ENCODE measurements at regions not wholly inside any gene's neighbourhood (a gene's known extent, or its start where the extent isn't known, plus 50 kb on each side); places are given as distances from the start of the nearest gene placed in this dataset.

GRCh38 chr2:58921676-58922075 is 680.6 kb upstream of the FANCL start:
- Histone ChIP-seq H3K36me3 (no peaks in the 10 kb centered on the region), H3K27ac (no peak overlapping the region), H3K4me1 (ENCODE audit: insufficient read depth) (no peaks in the 10 kb centered on the region), H3K9me3 (no peaks in the 10 kb centered on the region), H3K4me3 (no peak overlapping the region), H3K27me3 (no peaks in the 10 kb centered on the region)
- TF ChIP-seq POLR2A (IDR thresholded peaks at IDR 0.05) (no peak), EP300 (IDR thresholded peaks at IDR 0.05) (no peak), CTCF (IDR thresholded peaks at IDR 0.05) (no peak)
- intact Hi-C loops (cut with DNase I) = no loop called here
- DNase-seq = no peak
- 83 to 93% (median 84%) methylated on average over 2 of the region's 2 CpGs for WGBS, 3 donors

- Histone ChIP-seq H3K27me3 (no peaks in the 10 kb centered on the region), H3K9me3 (no peaks in the 10 kb centered on the region), H3K4me3 (no peak overlapping the region), H3K4me1 (ENCODE audit: insufficient read depth) (no peaks in the 10 kb centered on the region), H3K27ac (no peak overlapping the region), H3K36me3 (no peaks in the 10 kb centered on the region)
- DNase-seq = no peak
- TF ChIP-seq EP300 (IDR thresholded peaks at IDR 0.05) (no peak), POLR2A (IDR thresholded peaks at IDR 0.05) (no peak), CTCF (IDR thresholded peaks at IDR 0.05) (no peak)
- WGBS, 3 donors = 92 to 100% (median 96%) methylated on average over 2 of the region's 2 CpGs
- intact Hi-C loops (cut with DNase I) = no loop called here
Measured at GRCh38 chr2:58920001-58920400, 678.9 kb upstream of the FANCL start.

- Histone ChIP-seq H3K27me3 (no peaks in the 10 kb centered on the region), H3K4me1 (ENCODE audit: insufficient read depth) (no peaks in the 10 kb centered on the region), H3K36me3 (no peaks in the 10 kb centered on the region), H3K4me3 (no peak overlapping the region), H3K9me3 (no peaks in the 10 kb centered on the region), H3K27ac (no peak overlapping the region)
- WGBS, 3 donors = 87 to 90% (median 89%) methylated on average over 4 of the region's 4 CpGs
- DNase-seq = no peak
- no peak for TF ChIP-seq EP300 (IDR thresholded peaks at IDR 0.05)
- no peak for TF ChIP-seq POLR2A (IDR thresholded peaks at IDR 0.05)
- no peak for TF ChIP-seq CTCF (IDR thresholded peaks at IDR 0.05)
- intact Hi-C loops (cut with DNase I) = no loop called here
Measured at GRCh38 chr2:58919316-58919715, 678.2 kb upstream of the FANCL start.

GRCh38 chr2:58918141-58918540 is 677.0 kb upstream of the FANCL start:
- no peak overlapping the region for H3K4me3 ChIP-seq
- WGBS, 3 donors = 23 to 37% (median 32%) methylated on average over 2 of the region's 2 CpGs
- no peaks in the 10 kb centered on the region for H3K27me3 ChIP-seq
- TF ChIP-seq CTCF (IDR thresholded peaks at IDR 0.05) (no peak), POLR2A (IDR thresholded peaks at IDR 0.05) (no peak), EP300 (IDR thresholded peaks at IDR 0.05) (no peak)
- intact Hi-C loops (cut with DNase I) = no loop called here
- no peak for DNase-seq
- no peaks in the 10 kb centered on the region for H3K36me3 ChIP-seq
- H3K9me3 ChIP-seq = no peaks in the 10 kb centered on the region
- H3K4me1 ChIP-seq (ENCODE audit: insufficient read depth) = no peaks in the 10 kb centered on the region
- H3K27ac ChIP-seq = no peak overlapping the region

GRCh38 chr2:58917596-58917995 is 676.5 kb upstream of the FANCL start:
- Histone ChIP-seq H3K36me3 (no peaks in the 10 kb centered on the region), H3K4me3 (no peak overlapping the region), H3K9me3 (no peaks in the 10 kb centered on the region), H3K27me3 (no peaks in the 10 kb centered on the region), H3K4me1 (ENCODE audit: insufficient read depth) (no peaks in the 10 kb centered on the region), H3K27ac (no peak overlapping the region)
- TF ChIP-seq EP300 (IDR thresholded peaks at IDR 0.05) (no peak), POLR2A (IDR thresholded peaks at IDR 0.05) (no peak), CTCF (IDR thresholded peaks at IDR 0.05) (no peak)
- intact Hi-C loops (cut with DNase I) = no loop called here
- no peak for DNase-seq
- 88 to 90% (median 88%) methylated on average over 6 of the region's 6 CpGs for WGBS, 3 donors
